ENCODE measurements at regions not wholly inside any gene's neighbourhood (a gene's known extent, or its start where the extent isn't known, plus 50 kb on each side); places are given as distances from the start of the nearest gene placed in this dataset.

GRCh38 chr12:67598598-67598997 lies 49.9 kb upstream of the DYRK2 start:
- TF ChIP-seq CTCF (IDR thresholded peaks at IDR 0.05) = no peak
